Upper lobe of left lung (tissue), 6 donors: ENCODE measurements at regions not wholly inside any gene's neighbourhood (a gene's known extent, or its start where the extent isn't known, plus 50 kb on each side); places are given as distances from the start of the nearest gene placed in this dataset.
"Not testable (repeated sequence)": the region's sequence is repeated elsewhere in the genome, so short reads cannot be mapped to it uniquely, and the experiment has no call there.

Experiments used
- ATAC-seq, 2 donors: fragments of 200-7000 bp; cut with Tn5 transposase; one replicate each; pipeline ENCODE4 v1.9.1; 2022; ENCODE audit warnings: mild to moderate bottlenecking in 2 of 2, moderate library complexity in 2 of 2; ENCODE audit not compliant: low FRiP score in 2 of 2
- DNase-seq, 2 donors: peaks; one replicate each; pipeline ENCODE4 v3.0.0-alpha.2; 2019 to 2020
- H3K27ac ChIP-seq, 4 donors: fragments of 200-600 bp; sonication (generic); one replicate each; pipeline ENCODE4 v1.5.1; 2016 to 2019
- H3K27me3 ChIP-seq, 4 donors: fragments of 200-600 bp; sonication (generic); one replicate each; pipeline ENCODE4 v1.5.1; 2017 to 2019
- H3K36me3 ChIP-seq, 4 donors: fragments of 200-600 bp; sonication (generic); one replicate each; pipeline ENCODE4 v1.5.1; 2016 to 2019
- H3K4me1 ChIP-seq, 4 donors: fragments of 200-600 bp; sonication (generic); one replicate each; pipeline ENCODE4 v1.5.1; 2018 to 2019
- H3K4me3 ChIP-seq, 4 donors: fragments of 200-600 bp; sonication (generic); one replicate each; pipeline ENCODE4 v1.5.1; 2017 to 2019; ENCODE audit warnings: mild to moderate bottlenecking in 2 of 4, moderate library complexity in 1 of 4
- H3K9me3 ChIP-seq, 4 donors: fragments of 200-600 bp; sonication (generic); one replicate each; pipeline ENCODE4 v1.5.1; 2018 to 2019
- EP300 ChIP-seq, 4 donors: sonication (generic); formaldehyde crosslinking; IDR thresholded peaks; one replicate each; pipeline ENCODE4 v1.5.1; 2017; ENCODE audit warnings: antibody characterized with exemption in 4 of 4, control low read depth in 2 of 4
- POLR2A ChIP-seq, 4 donors: fragments of 450-650 bp; IDR thresholded peaks; one replicate each; pipeline ENCODE4 v1.5.1; 2016 to 2017; ENCODE audit warnings: antibody characterized with exemption in 4 of 4, mild to moderate bottlenecking in 2 of 4
- POLR2AphosphoS5 ChIP-seq, 2 donors: sonication (generic); formaldehyde crosslinking; IDR thresholded peaks; one replicate each; pipeline ENCODE4 v1.5.1; 2017; ENCODE audit warnings: antibody characterized with exemption in 2 of 2
- WGBS, 2 donors: methylation state at CpG; one replicate each; pipeline ENCODE4 v1.1.5; 2017 to 2018; 5-methylcytosine and 5-hydroxymethylcytosine counted together
- TF ChIP-seq, protein P1 (sequence below), 6 experiments: fragments of 450-650 bp in 4 of 6; fragments of 200-600 bp in 2 of 6; sonication (generic) in 2 of 6; IDR thresholded peaks; one replicate each; pipeline ENCODE4 v1.5.1; 2016 to 2019; ENCODE audit warnings: antibody characterized with exemption in 6 of 6
- donor health status: DM: no; HTN: no; CAD: no; lungs with moderate emphysema.
- donor health status: DM: no; HTN: yes; CAD: no; lungs with severe emphysema.

DNA sequence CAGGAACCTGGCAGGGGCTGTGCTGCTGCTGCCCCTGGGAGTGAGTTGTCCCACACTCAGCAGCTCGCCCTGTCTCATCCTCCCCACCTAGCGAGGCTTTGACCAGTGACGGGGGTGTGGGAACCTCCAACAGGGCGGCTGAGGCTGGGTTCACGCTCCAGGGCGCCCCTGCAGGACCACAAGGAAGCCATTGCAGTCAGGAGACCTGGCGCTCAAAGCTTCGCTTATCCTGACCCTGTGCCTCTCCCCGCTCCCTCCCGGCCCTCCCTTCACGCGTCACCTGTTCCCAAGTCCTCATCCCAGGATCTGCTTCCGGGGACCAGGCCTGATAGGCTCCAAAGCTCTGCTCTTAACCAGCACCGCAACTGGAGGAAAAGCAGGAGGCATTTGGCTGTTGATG, 272.0 kb upstream of the SFSWAP start:
- Histone ChIP-seq H3K36me3 (no peaks in the 10 kb centered on the region), H3K27me3 (no peaks in the 10 kb centered on the region), H3K27ac (no peak overlapping the region), H3K4me3 (no peak overlapping the region), H3K4me1 (no peaks in the 10 kb centered on the region), H3K9me3 (no peaks in the 10 kb centered on the region)
- ATAC-seq (no peak), DNase-seq (peak in 1 of 2 donors; percentile 64)
- WGBS, 2 donors, result 73 to 82% methylated on average over 13 to 14 of the region's 14 CpGs
- no peak for TF ChIP-seq EP300 (IDR thresholded peaks at IDR 0.05)
- TF ChIP-seq, protein P1, sequence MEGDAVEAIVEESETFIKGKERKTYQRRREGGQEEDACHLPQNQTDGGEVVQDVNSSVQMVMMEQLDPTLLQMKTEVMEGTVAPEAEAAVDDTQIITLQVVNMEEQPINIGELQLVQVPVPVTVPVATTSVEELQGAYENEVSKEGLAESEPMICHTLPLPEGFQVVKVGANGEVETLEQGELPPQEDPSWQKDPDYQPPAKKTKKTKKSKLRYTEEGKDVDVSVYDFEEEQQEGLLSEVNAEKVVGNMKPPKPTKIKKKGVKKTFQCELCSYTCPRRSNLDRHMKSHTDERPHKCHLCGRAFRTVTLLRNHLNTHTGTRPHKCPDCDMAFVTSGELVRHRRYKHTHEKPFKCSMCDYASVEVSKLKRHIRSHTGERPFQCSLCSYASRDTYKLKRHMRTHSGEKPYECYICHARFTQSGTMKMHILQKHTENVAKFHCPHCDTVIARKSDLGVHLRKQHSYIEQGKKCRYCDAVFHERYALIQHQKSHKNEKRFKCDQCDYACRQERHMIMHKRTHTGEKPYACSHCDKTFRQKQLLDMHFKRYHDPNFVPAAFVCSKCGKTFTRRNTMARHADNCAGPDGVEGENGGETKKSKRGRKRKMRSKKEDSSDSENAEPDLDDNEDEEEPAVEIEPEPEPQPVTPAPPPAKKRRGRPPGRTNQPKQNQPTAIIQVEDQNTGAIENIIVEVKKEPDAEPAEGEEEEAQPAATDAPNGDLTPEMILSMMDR (IDR thresholded peaks at IDR 0.05), result no peak

DNA sequence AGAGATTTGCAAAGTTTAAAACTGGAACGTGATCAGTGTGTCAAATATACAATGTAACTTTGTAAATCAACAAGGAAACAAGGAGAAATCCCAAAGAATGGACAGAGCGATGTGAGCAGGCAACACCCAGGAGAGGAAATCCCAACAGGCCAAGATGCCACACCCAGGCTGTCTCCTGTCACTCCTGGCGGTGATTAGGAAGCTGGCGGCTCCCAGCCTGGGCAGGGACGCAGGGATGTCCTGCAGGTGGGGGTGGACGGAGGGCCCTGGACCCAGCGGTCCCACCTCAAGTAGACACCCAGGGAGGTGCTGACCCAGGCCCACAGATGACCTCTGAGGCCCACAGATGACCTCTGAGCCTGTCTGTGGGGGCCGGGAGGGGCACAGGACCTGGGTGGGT, 271.1 kb upstream of the SFSWAP start:
- not testable (repeated sequence) for H3K4me1 ChIP-seq, H3K27me3 ChIP-seq, DNase-seq, H3K27ac ChIP-seq, ATAC-seq, H3K9me3 ChIP-seq, H3K4me3 ChIP-seq, H3K36me3 ChIP-seq
- WGBS, 2 donors, result no CpG with 5 or more reads among the region's 8 CpGs

DNA sequence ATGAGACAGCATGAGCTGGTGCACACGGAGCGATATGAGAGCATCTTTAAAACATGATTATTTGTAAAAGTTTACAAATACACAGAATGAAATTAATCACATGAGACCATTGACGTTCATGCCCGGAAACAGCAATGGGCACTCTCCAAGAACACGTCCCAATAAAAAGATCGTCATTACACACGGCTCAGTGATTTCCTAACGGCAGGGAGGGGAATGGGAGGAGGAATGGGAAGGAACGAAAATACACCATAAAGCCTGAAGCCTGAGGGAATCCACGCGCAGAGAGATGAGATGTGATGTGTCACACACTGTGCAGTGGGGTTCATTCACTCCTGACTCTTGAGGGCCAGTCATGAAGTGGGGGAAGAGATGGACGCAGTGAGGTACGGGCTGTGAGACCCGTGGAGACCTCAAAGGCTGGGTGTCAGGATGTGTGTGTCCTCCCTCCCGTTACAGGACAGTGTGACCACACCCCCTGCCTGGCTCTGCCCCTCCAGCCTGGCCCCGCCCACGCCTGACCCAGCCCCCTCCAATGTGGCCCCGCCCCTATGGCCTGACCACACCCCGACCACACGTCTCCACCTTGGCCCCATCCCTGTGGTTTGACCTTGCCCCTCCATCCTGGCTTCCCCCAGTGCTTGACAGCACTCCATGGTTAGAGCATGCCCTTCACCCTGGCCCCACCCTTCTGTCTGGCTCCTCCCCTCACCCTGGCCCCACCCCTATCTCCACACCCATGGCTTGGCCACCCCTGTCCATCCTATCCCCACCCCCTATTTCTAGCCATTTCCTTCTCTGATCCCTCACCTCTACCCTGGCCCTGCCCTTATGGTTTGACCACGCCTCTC, 270.5 kb upstream of the SFSWAP start:
- ATAC-seq, H3K27ac ChIP-seq, H3K4me3 ChIP-seq, H3K9me3 ChIP-seq, DNase-seq, H3K27me3 ChIP-seq, H3K36me3 ChIP-seq, H3K4me1 ChIP-seq: not testable (repeated sequence)
- 57 to 85% methylated on average over 1 of the region's 21 CpGs for WGBS, 2 donors

DNA sequence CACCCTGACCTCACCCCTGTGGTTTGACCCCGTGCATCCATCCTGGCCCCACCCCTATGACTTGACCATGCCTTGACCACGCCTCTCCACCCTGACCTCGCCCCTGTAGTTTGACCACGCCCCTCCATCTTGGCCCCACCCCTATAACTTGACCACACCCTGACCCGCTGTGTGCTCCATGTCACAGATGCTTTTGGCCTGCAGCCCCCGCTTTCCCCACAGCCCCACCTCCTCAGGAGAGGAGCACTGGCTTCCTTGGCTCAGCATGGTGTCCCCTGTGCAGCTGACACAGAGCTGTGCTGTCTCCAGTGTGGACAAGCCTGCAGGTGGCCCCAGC, 269.9 kb upstream of the SFSWAP start:
- no peaks in the 10 kb centered on the region for H3K36me3 ChIP-seq
- no peaks in the 10 kb centered on the region for H3K27me3 ChIP-seq
- H3K4me1 ChIP-seq, result no peaks in the 10 kb centered on the region
- no peak for ATAC-seq
- TF ChIP-seq, protein P1 (IDR thresholded peaks at IDR 0.05), result no peak
- no peak for TF ChIP-seq POLR2AphosphoS5 (IDR thresholded peaks at IDR 0.05)
- no peak for TF ChIP-seq EP300 (IDR thresholded peaks at IDR 0.05)
- no peak for TF ChIP-seq POLR2A (IDR thresholded peaks at IDR 0.05)
- 77 to 79% methylated on average over 5 to 6 of the region's 6 CpGs for WGBS, 2 donors
- no peaks in the 10 kb centered on the region for H3K9me3 ChIP-seq
- no peak for DNase-seq
- no peak overlapping the region for H3K4me3 ChIP-seq
- H3K27ac ChIP-seq, result no peak overlapping the region

DNA sequence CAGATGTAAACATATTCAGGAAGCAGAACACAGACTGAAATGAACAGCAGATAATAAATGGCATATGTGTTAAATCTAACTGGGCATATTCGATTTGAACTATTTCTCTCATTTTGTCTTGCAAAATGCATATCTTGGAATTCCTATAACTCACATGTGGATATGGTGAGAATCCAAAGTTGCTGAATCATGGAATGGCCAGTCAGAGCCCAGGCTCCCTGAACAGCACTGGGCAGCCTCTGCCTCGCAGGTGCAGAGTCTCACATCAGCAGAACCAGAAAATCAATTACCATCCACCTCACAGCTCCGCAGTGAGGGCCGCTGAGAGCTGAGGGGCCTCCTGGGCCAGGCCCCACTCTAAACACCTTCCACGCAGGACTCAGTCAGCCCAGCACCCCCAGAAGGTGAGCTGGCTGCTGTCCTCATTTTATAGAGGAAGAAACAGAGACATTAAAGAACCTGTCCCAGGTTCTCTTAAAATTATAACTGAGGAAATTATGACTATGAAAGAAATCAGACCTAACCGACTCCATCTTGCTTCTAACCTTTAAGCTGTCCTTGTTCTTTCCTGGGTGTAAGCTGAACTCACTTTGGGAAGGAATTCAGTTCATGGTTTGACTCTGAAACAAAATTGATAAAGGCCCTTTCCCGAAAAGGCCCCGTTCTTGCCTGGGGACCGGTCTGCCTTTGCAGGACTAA, 269.1 kb upstream of the SFSWAP start:
- Histone ChIP-seq H3K27me3 (no peaks in the 10 kb centered on the region), H3K36me3 (no peaks in the 10 kb centered on the region), H3K27ac (no peak overlapping the region), H3K4me3 (no peak overlapping the region), H3K4me1 (no peaks in the 10 kb centered on the region), H3K9me3 (no peaks in the 10 kb centered on the region)
- TF ChIP-seq EP300 (IDR thresholded peaks at IDR 0.05) (no peak), POLR2AphosphoS5 (IDR thresholded peaks at IDR 0.05) (no peak), POLR2A (IDR thresholded peaks at IDR 0.05) (no peak)
- TF ChIP-seq, protein P1 (IDR thresholded peaks at IDR 0.05), result no peak
- DNase-seq (no peak), ATAC-seq (no peak)
- WGBS, 2 donors, result 85 to 93% methylated on average over 7 to 9 of the region's 9 CpGs
